ENCODE measurements at regions not wholly inside any gene's neighbourhood (a gene's known extent, or its start where the extent isn't known, plus 50 kb on each side); places are given as distances from the start of the nearest gene placed in this dataset.

DNA sequence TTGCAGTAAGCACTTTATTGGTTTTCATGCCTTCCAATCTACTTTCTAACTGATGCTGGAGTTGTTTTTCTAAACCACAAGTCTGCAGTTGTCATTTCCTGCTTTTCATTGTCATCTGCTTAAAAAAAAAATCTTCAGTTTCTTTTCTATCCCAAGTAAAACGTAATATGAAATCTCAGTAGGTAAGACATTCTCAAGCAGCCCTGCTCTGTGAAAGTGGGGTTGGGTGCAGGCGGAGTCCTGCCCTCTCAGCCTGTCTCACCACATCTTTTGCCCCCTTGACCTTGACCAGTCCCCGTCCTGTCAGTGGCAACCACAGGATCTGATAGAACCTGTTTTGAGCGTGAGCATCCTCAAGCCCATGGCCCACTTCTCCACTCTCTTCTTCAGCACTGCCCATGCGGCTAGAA is 80.0 kb upstream of the CPO start:
- TF ChIP-seq, protein P1, sequence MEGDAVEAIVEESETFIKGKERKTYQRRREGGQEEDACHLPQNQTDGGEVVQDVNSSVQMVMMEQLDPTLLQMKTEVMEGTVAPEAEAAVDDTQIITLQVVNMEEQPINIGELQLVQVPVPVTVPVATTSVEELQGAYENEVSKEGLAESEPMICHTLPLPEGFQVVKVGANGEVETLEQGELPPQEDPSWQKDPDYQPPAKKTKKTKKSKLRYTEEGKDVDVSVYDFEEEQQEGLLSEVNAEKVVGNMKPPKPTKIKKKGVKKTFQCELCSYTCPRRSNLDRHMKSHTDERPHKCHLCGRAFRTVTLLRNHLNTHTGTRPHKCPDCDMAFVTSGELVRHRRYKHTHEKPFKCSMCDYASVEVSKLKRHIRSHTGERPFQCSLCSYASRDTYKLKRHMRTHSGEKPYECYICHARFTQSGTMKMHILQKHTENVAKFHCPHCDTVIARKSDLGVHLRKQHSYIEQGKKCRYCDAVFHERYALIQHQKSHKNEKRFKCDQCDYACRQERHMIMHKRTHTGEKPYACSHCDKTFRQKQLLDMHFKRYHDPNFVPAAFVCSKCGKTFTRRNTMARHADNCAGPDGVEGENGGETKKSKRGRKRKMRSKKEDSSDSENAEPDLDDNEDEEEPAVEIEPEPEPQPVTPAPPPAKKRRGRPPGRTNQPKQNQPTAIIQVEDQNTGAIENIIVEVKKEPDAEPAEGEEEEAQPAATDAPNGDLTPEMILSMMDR (IDR thresholded peaks at IDR 0.05) = no peak
- TF ChIP-seq POLR2A (IDR thresholded peaks at IDR 0.05; ENCODE audit: low read depth) = no peak
